Activated CD4-positive, alpha-beta memory T cell treated with anti-CD3 and anti-CD28 coated beads, Interleukin-2, amount 10 ng/mL, durations not matched to agents 7 days and 5 days (primary cell): ENCODE measurements at regions not wholly inside any gene's neighbourhood (a gene's known extent, or its start where the extent isn't known, plus 50 kb on each side); places are given as distances from the start of the nearest gene placed in this dataset.

Experiments
- CTCF ChIA-PET: fragments of 350-600 bp; sonication (Branson Sonifier 250); formaldehyde crosslinking; loops from one replicate; lab custom pipeline; 2021; ENCODE audit warnings: antibody characterized with exemption, inconsistent platforms; lab: Charles Lee
- POLR2A ChIA-PET: fragments of 350-600 bp; sonication (Branson Sonifier 250); formaldehyde crosslinking; loops from one replicate; lab custom pipeline; 2021; ENCODE audit warnings: antibody characterized with exemption; lab: Charles Lee
- DNase-seq: peaks from one replicate; pipeline ENCODE4 v3.0.0-alpha.2; 2020
- H3K27ac Mint-ChIP-seq: one replicate; pipeline ENCODE4 v1.8.0; 2021; ENCODE audit warnings: mild to moderate bottlenecking, mixed read lengths
- H3K27me3 Mint-ChIP-seq: one replicate; pipeline ENCODE4 v1.8.0; 2021; ENCODE audit warnings: mixed read lengths
- H3K36me3 Mint-ChIP-seq: one replicate; pipeline ENCODE4 v1.8.0; 2021; ENCODE audit warnings: low read depth, mixed read lengths
- H3K4me1 Mint-ChIP-seq: one replicate; pipeline ENCODE4 v1.8.0; 2021; ENCODE audit warnings: mixed read lengths
- H3K4me3 Mint-ChIP-seq: one replicate; pipeline ENCODE4 v1.8.0; 2021; ENCODE audit warnings: mild to moderate bottlenecking, mixed read lengths
- H3K9me3 Mint-ChIP-seq: one replicate; pipeline ENCODE4 v1.8.0; 2021; ENCODE audit warnings: mixed read lengths

GRCh38 chr9:115939065-115939765, 214.4 kb upstream of the PAPPA start:
- CTCF ChIA-PET: no interaction called here
- no peaks in the 10 kb centered on the region for H3K9me3 Mint-ChIP-seq
- DNase-seq: no peak
- H3K36me3 Mint-ChIP-seq: no peaks in the 10 kb centered on the region
- H3K27ac Mint-ChIP-seq: no peak overlapping the region
- POLR2A ChIA-PET: no interaction called here
- no peak overlapping the region for H3K4me3 Mint-ChIP-seq
- no peaks in the 10 kb centered on the region for H3K27me3 Mint-ChIP-seq
- H3K4me1 Mint-ChIP-seq: no peaks in the 10 kb centered on the region

- Mint-ChIP-seq H3K27me3 (no peaks in the 10 kb centered on the region), H3K9me3 (no peaks in the 10 kb centered on the region), H3K36me3 (no peaks in the 10 kb centered on the region), H3K4me1 (no peaks in the 10 kb centered on the region), H3K27ac (no peak overlapping the region), H3K4me3 (no peak overlapping the region)
- ChIA-PET POLR2A (no interaction called here), CTCF (no interaction called here)
- no peak for DNase-seq
These were observed 211.9 kb upstream of the PAPPA start for GRCh38 chr9:115941561-115942315.

- DNase-seq: no peak
- Mint-ChIP-seq H3K27ac (no peak overlapping the region), H3K27me3 (no peaks in the 10 kb centered on the region), H3K4me3 (no peak overlapping the region), H3K36me3 (no peaks in the 10 kb centered on the region), H3K4me1 (no peaks in the 10 kb centered on the region), H3K9me3 (no peaks in the 10 kb centered on the region)
- ChIA-PET POLR2A (no interaction called here), CTCF (no interaction called here)
These were observed 210.0 kb upstream of the PAPPA start for GRCh38 chr9:115943431-115944165.

GRCh38 chr9:115944166-115944948, 209.2 kb upstream of the PAPPA start:
- Mint-ChIP-seq H3K36me3 (no peaks in the 10 kb centered on the region), H3K9me3 (no peaks in the 10 kb centered on the region), H3K27ac (no peak overlapping the region), H3K4me3 (no peak overlapping the region), H3K4me1 (no peaks in the 10 kb centered on the region), H3K27me3 (no peaks in the 10 kb centered on the region)
- ChIA-PET POLR2A (no interaction called here), CTCF (no interaction called here)
- DNase-seq: no peak

- no peak for DNase-seq
- H3K36me3 Mint-ChIP-seq: no peaks in the 10 kb centered on the region
- H3K4me3 Mint-ChIP-seq: no peak overlapping the region
- no peaks in the 10 kb centered on the region for H3K27me3 Mint-ChIP-seq
- H3K9me3 Mint-ChIP-seq: peaks cover under 1% of the 10 kb centered on the region
- H3K27ac Mint-ChIP-seq: no peak overlapping the region
- H3K4me1 Mint-ChIP-seq: no peaks in the 10 kb centered on the region
- ChIA-PET POLR2A (no interaction called here), CTCF (no interaction called here)
These were observed 208.6 kb upstream of the PAPPA start for GRCh38 chr9:115945009-115945431.

- Mint-ChIP-seq H3K4me1 (no peaks in the 10 kb centered on the region), H3K27me3 (no peaks in the 10 kb centered on the region), H3K36me3 (no peaks in the 10 kb centered on the region), H3K27ac (no peak overlapping the region), H3K9me3 (peaks cover 4% of the 10 kb centered on the region), H3K4me3 (no peak overlapping the region)
- DNase-seq: no peak
- POLR2A ChIA-PET: no interaction called here
- CTCF ChIA-PET: no interaction called here
These were observed 207.1 kb upstream of the PAPPA start for GRCh38 chr9:115946530-115946929.

- CTCF ChIA-PET: no interaction called here
- Mint-ChIP-seq H3K9me3 (peaks cover 4% of the 10 kb centered on the region), H3K27me3 (no peaks in the 10 kb centered on the region), H3K4me3 (no peak overlapping the region), H3K4me1 (no peaks in the 10 kb centered on the region), H3K36me3 (no peaks in the 10 kb centered on the region), H3K27ac (no peak overlapping the region)
- no peak for DNase-seq
- POLR2A ChIA-PET: no interaction called here
These were observed 201.6 kb upstream of the PAPPA start for GRCh38 chr9:115951977-115952376.

- ChIA-PET CTCF (no interaction called here), POLR2A (no interaction called here)
- Mint-ChIP-seq H3K36me3 (no peaks in the 10 kb centered on the region), H3K4me3 (no peak overlapping the region), H3K9me3 (peaks cover 4% of the 10 kb centered on the region), H3K4me1 (no peaks in the 10 kb centered on the region), H3K27ac (no peak overlapping the region), H3K27me3 (no peaks in the 10 kb centered on the region)
- no peak for DNase-seq
These were observed 200.9 kb upstream of the PAPPA start for GRCh38 chr9:115952430-115953292.

- no peaks in the 10 kb centered on the region for H3K9me3 Mint-ChIP-seq
- H3K36me3 Mint-ChIP-seq: no peaks in the 10 kb centered on the region
- ChIA-PET POLR2A (no interaction called here), CTCF (no interaction called here)
- H3K27ac Mint-ChIP-seq: no peak overlapping the region
- no peaks in the 10 kb centered on the region for H3K27me3 Mint-ChIP-seq
- H3K4me3 Mint-ChIP-seq: no peak overlapping the region
- no peak for DNase-seq
- H3K4me1 Mint-ChIP-seq: no peaks in the 10 kb centered on the region
These were observed 197.2 kb upstream of the PAPPA start for GRCh38 chr9:115956371-115956770.

- POLR2A ChIA-PET: no interaction called here
- H3K9me3 Mint-ChIP-seq: no peaks in the 10 kb centered on the region
These were observed 196.0 kb upstream of the PAPPA start for GRCh38 chr9:115957585-115957984.

GRCh38 chr9:115964710-115965347, 188.8 kb upstream of the PAPPA start:
- H3K27ac Mint-ChIP-seq: no peak overlapping the region
- POLR2A ChIA-PET: no interaction called here
- H3K4me3 Mint-ChIP-seq: no peak overlapping the region
- H3K9me3 Mint-ChIP-seq: peaks cover 2% of the 10 kb centered on the region
- H3K4me1 Mint-ChIP-seq: no peaks in the 10 kb centered on the region
- no peaks in the 10 kb centered on the region for H3K36me3 Mint-ChIP-seq
- H3K27me3 Mint-ChIP-seq: no peaks in the 10 kb centered on the region
- CTCF ChIA-PET: no interaction called here
- DNase-seq: no peak

More at GRCh38 chr9:115957585-115957984, 196.0 kb upstream of the PAPPA start:
- H3K27me3 Mint-ChIP-seq: no peaks in the 10 kb centered on the region
- H3K27ac Mint-ChIP-seq: no peak overlapping the region
- DNase-seq: no peak
- CTCF ChIA-PET: no interaction called here
- no peaks in the 10 kb centered on the region for H3K4me1 Mint-ChIP-seq
- H3K4me3 Mint-ChIP-seq: no peak overlapping the region
- no peaks in the 10 kb centered on the region for H3K36me3 Mint-ChIP-seq

- Mint-ChIP-seq H3K36me3 (no peaks in the 10 kb centered on the region), H3K9me3 (peaks cover 2% of the 10 kb centered on the region), H3K27ac (no peak overlapping the region), H3K27me3 (no peaks in the 10 kb centered on the region), H3K4me3 (no peak overlapping the region), H3K4me1 (no peaks in the 10 kb centered on the region)
- POLR2A ChIA-PET: no interaction called here
- CTCF ChIA-PET: no interaction called here
- no peak for DNase-seq
These were observed 186.9 kb upstream of the PAPPA start for GRCh38 chr9:115966660-115967059.
